Naive thymus-derived CD8-positive, alpha-beta T cell (primary cell): ENCODE measurements at regions not wholly inside any gene's neighbourhood (a gene's known extent, or its start where the extent isn't known, plus 50 kb on each side); places are given as distances from the start of the nearest gene placed in this dataset.

Experiments used
- ATAC-seq, 2 donors: fragments of 150-1000 bp; cut with Tn5 transposase in 1 of 2; sonication (Bioruptor Pico), chemical (Tn5 transposase) in 1 of 2; 1 replicate in 1 of 2; 2 replicates in 1 of 2; pipeline ENCODE4 v1.10.0; 2021; ENCODE audit warnings: mild to moderate bottlenecking in 2 of 2, moderate library complexity in 2 of 2
- POLR2A ChIA-PET: fragments of 350-600 bp; sonication (Branson Sonifier 250); formaldehyde crosslinking; loops from one replicate; lab custom pipeline; 2021; ENCODE audit warnings: antibody characterized with exemption; lab: Charles Lee
- DNase-seq, 10 donors: peaks; one replicate each; pipeline versions ENCODE4 v3.0.0 to v3.0.0-alpha.2; 2020 to 2022
- H3K27ac Mint-ChIP-seq, 10 donors: one replicate each; pipeline ENCODE4 v1.8.0; 2020 to 2022; ENCODE audit warnings: mild to moderate bottlenecking in 10 of 10, mixed read lengths in 10 of 10, moderate library complexity in 4 of 10, inconsistent platforms in 1 of 10
- H3K27me3 Mint-ChIP-seq, 5 donors: one replicate each; pipeline ENCODE4 v1.8.0; 2021 to 2022; ENCODE audit warnings: mixed read lengths in 5 of 5
- H3K36me3 Mint-ChIP-seq, 3 donors: one replicate each; pipeline ENCODE4 v1.8.0; 2020 to 2022; ENCODE audit warnings: mixed read lengths in 3 of 3, mild to moderate bottlenecking in 2 of 3, inconsistent platforms in 1 of 3
- H3K4me1 Mint-ChIP-seq, 4 donors: one replicate each; pipeline ENCODE4 v1.8.0; 2021 to 2022; ENCODE audit warnings: mixed read lengths in 4 of 4
- H3K4me3 Mint-ChIP-seq, 10 donors: one replicate each; pipeline ENCODE4 v1.8.0; 2020 to 2022; ENCODE audit warnings: mild to moderate bottlenecking in 10 of 10, mixed read lengths in 10 of 10, moderate library complexity in 6 of 10, inconsistent platforms in 1 of 10
- H3K9me3 Mint-ChIP-seq, 9 donors: one replicate each; pipeline ENCODE4 v1.8.0; 2020 to 2022; ENCODE audit warnings: mixed read lengths in 9 of 9, mild to moderate bottlenecking in 3 of 9, inconsistent platforms in 1 of 9, moderate library complexity in 1 of 9

- Mint-ChIP-seq H3K4me1 (peaks cover 21 to 27% (median 25%) of the 10 kb centered on the region in 4 donors), H3K9me3 (no peaks in the 10 kb centered on the region), H3K36me3 (peaks cover 0 to 3% (median 0%) of the 10 kb centered on the region in 3 donors), H3K4me3 (peak overlapping the region in 1 of 10 donors; percentile 47), H3K27me3 (peaks cover 0 to 13% (median 0%) of the 10 kb centered on the region in 5 donors), H3K27ac (no peak overlapping the region)
- DNase-seq (no peak), ATAC-seq (no peak)
- POLR2A ChIA-PET: interaction anchor here (1.3 kb wide), 1 partner anchor 348 kb away, joined by 3 read pairs; no protein-coding TSS in a partner anchor
These were observed 399.4 kb downstream of the SHQ1 start for GRCh38 chr3:72448858-72449257.

- DNase-seq (no peak), ATAC-seq (no peak)
- Mint-ChIP-seq H3K4me3 (peak overlapping the region in 7 of 10 donors; percentile 12 to 86 (median 70)), H3K36me3 (peaks cover 0 to 3% (median 0%) of the 10 kb centered on the region in 3 donors), H3K27ac (peak overlapping the region in 2 of 10 donors; percentile 6 to 61), H3K4me1 (peaks cover 26 to 31% (median 30%) of the 10 kb centered on the region in 4 donors), H3K27me3 (peaks cover 0 to 10% (median 0%) of the 10 kb centered on the region in 5 donors), H3K9me3 (no peaks in the 10 kb centered on the region)
- POLR2A ChIA-PET: interaction anchor here (0.7 to 1.6 kb wide), 3 partner anchors 9 to 348 kb away, joined by 3 to 4 read pairs (median 3); no protein-coding TSS in a partner anchor
These were observed 399.8 kb downstream of the SHQ1 start for GRCh38 chr3:72448375-72448823.

GRCh38 chr3:72447059-72447946, 400.9 kb downstream of the SHQ1 start:
- H3K4me3 Mint-ChIP-seq: peak overlapping the region; percentile 68 to 96 (median 76)
- peaks cover 35 to 42% (median 38%) of the 10 kb centered on the region in 4 donors for H3K4me1 Mint-ChIP-seq
- H3K27ac Mint-ChIP-seq: peak overlapping the region in 9 of 10 donors; percentile 25 to 81 (median 68)

GRCh38 chr3:72446218-72447058, 401.8 kb downstream of the SHQ1 start, which contains the start of gene RYBP:
Gene RYBP, minus strand, starts transcription at chr3:72446621.
- POLR2A ChIA-PET: interaction anchor here (1.0 to 1.7 kb wide), 7 partner anchors 11 to 157 kb away, joined by 3 to 10 read pairs (median 4); no protein-coding TSS in a partner anchor
- H3K27me3 Mint-ChIP-seq: peaks cover 0 to 5% (median 0%) of the 10 kb centered on the region in 5 donors
- H3K27ac Mint-ChIP-seq: peak within 1 kb of the TSS; percentile 79 to 99 (median 98)
- no peaks in the 10 kb centered on the region for H3K9me3 Mint-ChIP-seq
- peak within 1 kb of the TSS; percentile 96 to 100 (median 99) for H3K4me3 Mint-ChIP-seq
- ATAC-seq (peak; percentile 24 to 31), DNase-seq (peak in 8 of 10 donors; percentile 6 to 56 (median 36))
- H3K36me3 Mint-ChIP-seq: peaks cover 0 to 3% (median 0%) of the 10 kb centered on the region in 3 donors
- peaks cover 35 to 51% (median 47%) of the 10 kb centered on the region in 4 donors for H3K4me1 Mint-ChIP-seq

More at GRCh38 chr3:72447059-72447946, 400.9 kb downstream of the SHQ1 start:
- DNase-seq: peak; percentile 88 to 98 (median 94)
- no peaks in the 10 kb centered on the region for H3K9me3 Mint-ChIP-seq
- peak; percentile 85 to 89 for ATAC-seq
- POLR2A ChIA-PET: interaction anchor here (0.6 to 1.7 kb wide), 12 partner anchors 10 to 462 kb away, joined by 3 to 10 read pairs (median 4); no protein-coding TSS in a partner anchor
- H3K27me3 Mint-ChIP-seq: peaks cover 0 to 7% (median 0%) of the 10 kb centered on the region in 5 donors
- H3K36me3 Mint-ChIP-seq: peaks cover 0 to 3% (median 0%) of the 10 kb centered on the region in 3 donors

GRCh38 chr3:72445827-72446217, 402.4 kb downstream of the SHQ1 start:
- Mint-ChIP-seq H3K4me1 (peaks cover 37 to 57% (median 52%) of the 10 kb centered on the region in 4 donors), H3K4me3 (peak overlapping the region; percentile 96 to 100 (median 99)), H3K27me3 (peaks cover 0 to 2% (median 0%) of the 10 kb centered on the region in 5 donors), H3K36me3 (peaks cover 0 to 8% (median 0%) of the 10 kb centered on the region in 3 donors), H3K9me3 (no peaks in the 10 kb centered on the region), H3K27ac (peak overlapping the region; percentile 79 to 99 (median 98))
- POLR2A ChIA-PET: interaction anchor here (1.1 kb wide), 1 partner anchor 99 kb away, joined by 5 read pairs; no protein-coding TSS in a partner anchor
- DNase-seq: peak in 2 of 10 donors; percentile 16 to 25
- ATAC-seq: no peak

- Mint-ChIP-seq H3K4me3 (peak overlapping the region; percentile 96 to 100 (median 99)), H3K9me3 (no peaks in the 10 kb centered on the region), H3K36me3 (peaks cover 0 to 13% (median 0%) of the 10 kb centered on the region in 3 donors), H3K27ac (peak overlapping the region in 3 of 10 donors; percentile 7 to 69 (median 50)), H3K4me1 (peaks cover 43 to 68% (median 63%) of the 10 kb centered on the region in 4 donors), H3K27me3 (no peaks in the 10 kb centered on the region)
- POLR2A ChIA-PET: no interaction called here
- ATAC-seq: no peak
- DNase-seq: peak in 3 of 10 donors; percentile 10 to 28 (median 21)
These were observed 403.5 kb downstream of the SHQ1 start for GRCh38 chr3:72444656-72445223.

GRCh38 chr3:72442759-72443158, 405.5 kb downstream of the SHQ1 start:
- POLR2A ChIA-PET: no interaction called here
- ATAC-seq (no peak), DNase-seq (no peak)
- Mint-ChIP-seq H3K9me3 (no peaks in the 10 kb centered on the region), H3K27me3 (no peaks in the 10 kb centered on the region), H3K4me3 (peak overlapping the region in 7 of 10 donors; percentile 31 to 100 (median 46)), H3K4me1 (peaks cover 53 to 87% (median 83%) of the 10 kb centered on the region in 4 donors), H3K27ac (peak overlapping the region in 3 of 10 donors; percentile 18 to 50 (median 31)), H3K36me3 (peaks cover 1 to 25% (median 8%) of the 10 kb centered on the region in 3 donors)

- H3K36me3 Mint-ChIP-seq: peaks cover 8 to 27% (median 8%) of the 10 kb centered on the region in 3 donors
These were observed 406.8 kb downstream of the SHQ1 start for GRCh38 chr3:72441284-72441994.

GRCh38 chr3:72440491-72440890, 407.8 kb downstream of the SHQ1 start:
- DNase-seq (no peak), ATAC-seq (no peak)
- H3K4me1 Mint-ChIP-seq: peaks cover 45 to 92% (median 78%) of the 10 kb centered on the region in 4 donors
- H3K9me3 Mint-ChIP-seq: no peaks in the 10 kb centered on the region
- peaks cover 8 to 31% (median 13%) of the 10 kb centered on the region in 3 donors for H3K36me3 Mint-ChIP-seq
- POLR2A ChIA-PET: interaction anchor here (0.7 to 1.3 kb wide), 2 partner anchors 13 to 65 kb away, joined by 3 read pairs; no protein-coding TSS in a partner anchor
- H3K27ac Mint-ChIP-seq: peak overlapping the region in 2 of 10 donors; percentile 1 to 23
- no peaks in the 10 kb centered on the region for H3K27me3 Mint-ChIP-seq
- H3K4me3 Mint-ChIP-seq: peak overlapping the region in 1 of 10 donors; percentile 2

More at GRCh38 chr3:72441284-72441994, 406.8 kb downstream of the SHQ1 start:
- Mint-ChIP-seq H3K4me3 (peak overlapping the region in 5 of 10 donors; percentile 0 to 60 (median 18)), H3K9me3 (no peaks in the 10 kb centered on the region), H3K4me1 (peaks cover 55 to 97% (median 86%) of the 10 kb centered on the region in 4 donors), H3K27me3 (no peaks in the 10 kb centered on the region), H3K27ac (peak overlapping the region in 5 of 10 donors; percentile 23 to 67 (median 55))
- ATAC-seq: no peak
- POLR2A ChIA-PET: interaction anchor here (1.3 kb wide), 1 partner anchor 66 kb away, joined by 3 read pairs; no protein-coding TSS in a partner anchor
- no peak for DNase-seq

- Mint-ChIP-seq H3K9me3 (peaks cover 0 to under 1% (median 0%) of the 10 kb centered on the region in 9 donors), H3K4me1 (peaks cover 45 to 87% (median 76%) of the 10 kb centered on the region in 4 donors), H3K27ac (peak overlapping the region in 5 of 10 donors; percentile 3 to 76 (median 23)), H3K27me3 (no peaks in the 10 kb centered on the region), H3K36me3 (peaks cover 8 to 34% (median 15%) of the 10 kb centered on the region in 3 donors), H3K4me3 (peak overlapping the region in 4 of 10 donors; percentile 0 to 54 (median 28))
- POLR2A ChIA-PET: no interaction called here
- DNase-seq (no peak), ATAC-seq (peak; percentile 35 to 38)
These were observed 408.7 kb downstream of the SHQ1 start for GRCh38 chr3:72439321-72440183.
